K562 (cell line): ENCODE measurements at regions not wholly inside any gene's neighbourhood (a gene's known extent, or its start where the extent isn't known, plus 50 kb on each side); places are given as distances from the start of the nearest gene placed in this dataset.

Experiments used
- BACH1 ChIP-seq: fragments of 200-800 bp; sonication (Bioruptor generic); IDR thresholded peaks from 2 replicates; pipeline ENCODE4 v1.6.1; 2016; ENCODE audit warnings: missing genetic modification characterization, missing compliant biosample characterization
- CEBPB ChIP-seq: fragments of 450-650 bp; IDR thresholded peaks from 2 replicates; pipeline ENCODE4 v1.6.1; 2016; ENCODE audit warnings: missing genetic modification characterization, missing compliant biosample characterization
- CHD7 ChIP-seq: fragments of 200-600 bp; sonication (generic); IDR thresholded peaks from one replicate; pipeline ENCODE4 v1.6.1; 2012; ENCODE audit warnings: mild to moderate bottlenecking, low read depth, low read length, inconsistent platforms
- HMGN3 ChIP-seq: IDR thresholded peaks from 2 replicates; pipeline ENCODE4 v1.6.1; 2011; ENCODE audit warnings: borderline replicate concordance, low read depth, mild to moderate bottlenecking, mixed read lengths, low read length; ENCODE audit not compliant: insufficient read length; ENCODE audit errors: extremely low read depth
- JUN ChIP-seq, 2 experiments: sonication (generic) in 1 of 2; formaldehyde crosslinking in 1 of 2; IDR thresholded peaks; 2 replicates each; pipeline versions ENCODE4 v1.6.1 to v1.8.0; 2012 to 2022; ENCODE audit warnings: borderline replicate concordance in 2 of 2, mild to moderate bottlenecking in 2 of 2, improper control_type of control experiment in 1 of 2, low read depth in 1 of 2, low read length in 1 of 2, missing genetic modification reagents in 1 of 2
- KAT7 ChIP-seq: sonication (generic); formaldehyde crosslinking; IDR thresholded peaks from 2 replicates; pipeline ENCODE4 v1.8.0; 2022; ENCODE audit warnings: missing genetic modification reagents, mild to moderate bottlenecking, borderline replicate concordance
- KLF1 ChIP-seq: fragments of 450-650 bp; IDR thresholded peaks from 2 replicates; pipeline ENCODE4 v1.6.1; 2016; ENCODE audit warnings: missing genetic modification characterization, missing compliant biosample characterization

GRCh38 chr4:148514041-148514440 is 71.8 kb upstream of the NR3C2 start (continued):
- TF ChIP-seq CHD7 (no peak), JUN (IDR thresholded peaks at IDR 0.05; ENCODE audit: borderline replicate concordance, low read depth, low read length) (no peak), JUN (CRISPR knock-in tag; IDR thresholded peaks at IDR 0.05; ENCODE audit: borderline replicate concordance) (no peak), BACH1 (tag) (no peak), KLF1 (tag) (no peak), HMGN3 (no peak), KAT7 (CRISPR knock-in tag) (no peak), CEBPB (no peak)
- TF ChIP-seq, all 486 proteins: peak for 0
